GM12873 (cell line): ENCODE measurements at regions not wholly inside any gene's neighbourhood (a gene's known extent, or its start where the extent isn't known, plus 50 kb on each side); places are given as distances from the start of the nearest gene placed in this dataset.

Experiments used
- CTCF ChIP-seq: IDR thresholded peaks from 2 replicates; pipeline ENCODE4 v1.5.1; 2012; ENCODE audit warnings: low read depth, mild to moderate bottlenecking, moderate library complexity, low read length, control low read depth; ENCODE audit not compliant: insufficient read depth; ENCODE audit errors: missing control alignments

GRCh38 chr18:10402871-10403559 is 51.4 kb upstream of the APCDD1 start:
- TF ChIP-seq CTCF: no peak

DNA sequence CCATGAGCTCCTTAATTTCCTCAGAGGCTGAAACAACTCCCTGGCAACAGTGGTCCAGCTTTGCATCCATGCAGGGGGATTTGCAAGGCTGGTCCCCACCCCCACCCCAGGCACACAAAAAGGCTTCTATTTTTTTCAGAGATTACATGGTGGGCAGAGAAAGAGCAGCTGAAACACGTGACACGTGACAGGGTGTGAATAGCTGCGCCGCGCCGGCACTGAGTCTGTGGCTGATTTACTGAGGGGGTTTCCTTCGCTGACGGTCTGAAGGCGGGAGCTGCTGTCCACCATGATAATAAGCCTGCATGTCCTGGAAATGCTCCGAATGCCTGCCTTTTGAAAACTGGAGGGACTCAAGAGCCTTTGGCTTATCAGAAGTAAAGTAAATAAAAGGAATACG is 50.7 kb upstream of the APCDD1 start:
- TF ChIP-seq CTCF: no peak

DNA sequence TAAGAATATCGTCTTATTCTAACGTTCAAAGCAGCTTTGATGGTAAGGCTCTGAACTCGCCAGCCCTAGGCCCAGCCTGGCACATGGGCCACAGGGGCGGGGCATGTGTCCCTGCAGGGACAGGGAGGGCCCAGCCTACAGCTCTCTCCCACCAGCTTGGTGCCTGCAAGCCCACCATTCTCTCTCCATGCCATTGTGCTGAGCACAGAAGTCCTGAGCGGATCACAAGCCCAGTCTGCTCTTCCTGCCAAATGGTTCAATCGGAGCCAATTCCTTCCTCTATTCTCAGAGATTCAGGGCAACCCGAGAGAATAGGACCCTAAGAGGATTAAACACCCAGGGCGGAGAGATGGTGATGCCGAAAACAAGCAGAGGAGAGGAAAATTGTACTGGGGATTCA is 50.3 kb upstream of the APCDD1 start:
- no peak for TF ChIP-seq CTCF
